NCI-H774 (cell line): ENCODE measurements at regions not wholly inside any gene's neighbourhood (a gene's known extent, or its start where the extent isn't known, plus 50 kb on each side); places are given as distances from the start of the nearest gene placed in this dataset.

Experiments
- DNase-seq: peaks from one replicate; lab custom pipeline; 2025; lab: John Stamatoyannopoulos, UW

DNA sequence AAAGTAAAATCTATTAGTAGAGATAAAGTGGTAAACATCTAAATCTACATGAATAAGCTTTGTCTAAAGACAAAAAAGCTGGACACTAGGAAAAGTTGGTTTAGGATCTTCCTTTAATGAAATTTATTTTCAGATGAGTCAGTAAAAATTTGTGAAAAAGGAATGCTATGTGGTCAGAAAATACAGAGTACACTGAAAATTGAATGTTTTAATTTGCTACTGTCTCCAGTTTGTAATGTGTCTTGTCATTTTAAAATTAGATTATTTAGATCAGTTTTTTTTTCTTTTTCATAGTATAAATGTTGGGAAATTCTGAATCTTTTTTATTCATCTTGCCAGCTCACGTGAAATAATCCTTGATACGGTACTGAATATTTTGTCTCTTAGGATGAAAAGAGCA is 56.9 kb downstream of the SLITRK6 start:
- no peak for DNase-seq

DNA sequence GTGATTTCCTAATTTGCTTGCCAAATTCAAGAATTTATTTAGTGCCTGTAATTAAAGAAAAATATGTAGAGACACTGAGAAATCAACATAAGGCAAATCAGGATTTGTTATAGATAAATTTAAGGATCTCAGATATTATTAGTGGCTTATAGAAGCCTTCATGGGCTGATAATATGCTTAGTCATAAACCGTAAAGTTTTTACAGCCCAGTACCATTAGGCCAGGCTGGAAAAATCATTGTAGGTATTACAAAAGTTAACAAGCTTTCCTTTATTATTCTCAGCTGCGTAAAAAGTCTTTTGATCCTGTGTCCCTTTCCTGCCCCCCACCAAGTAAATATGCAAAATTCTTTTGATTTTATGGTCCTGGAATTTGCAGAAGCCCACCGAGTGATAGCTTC is 58.2 kb downstream of the SLITRK6 start:
- DNase-seq, result no peak

DNA sequence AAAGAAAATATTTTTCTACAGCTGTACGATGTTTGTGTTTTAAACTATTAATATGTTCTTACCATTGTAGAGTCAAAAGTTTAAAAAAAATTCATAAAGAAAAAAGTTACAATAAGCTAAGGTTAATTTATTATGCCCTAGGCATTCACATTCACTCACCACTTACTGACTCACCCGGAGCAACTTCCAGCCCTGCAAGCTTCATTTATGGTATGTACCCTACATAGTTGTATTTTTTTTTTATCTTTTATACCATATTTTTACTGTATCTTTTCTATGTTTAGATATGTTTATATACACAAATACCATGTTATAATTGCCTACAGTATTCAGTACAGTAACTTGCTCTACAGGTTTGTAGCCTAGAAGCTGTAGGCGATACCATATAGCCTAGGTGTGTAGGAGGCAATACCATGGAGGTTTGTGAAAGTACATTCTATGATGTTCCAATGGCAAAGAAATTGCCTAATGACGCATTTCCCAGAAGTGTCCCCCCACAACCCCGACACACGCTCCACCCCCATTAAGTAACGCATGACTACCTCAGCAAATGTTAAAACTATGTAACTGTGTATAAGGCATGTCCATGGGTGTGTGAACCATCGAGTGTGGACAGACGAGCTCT is 60.4 kb downstream of the SLITRK6 start:
- DNase-seq, result no peak

DNA sequence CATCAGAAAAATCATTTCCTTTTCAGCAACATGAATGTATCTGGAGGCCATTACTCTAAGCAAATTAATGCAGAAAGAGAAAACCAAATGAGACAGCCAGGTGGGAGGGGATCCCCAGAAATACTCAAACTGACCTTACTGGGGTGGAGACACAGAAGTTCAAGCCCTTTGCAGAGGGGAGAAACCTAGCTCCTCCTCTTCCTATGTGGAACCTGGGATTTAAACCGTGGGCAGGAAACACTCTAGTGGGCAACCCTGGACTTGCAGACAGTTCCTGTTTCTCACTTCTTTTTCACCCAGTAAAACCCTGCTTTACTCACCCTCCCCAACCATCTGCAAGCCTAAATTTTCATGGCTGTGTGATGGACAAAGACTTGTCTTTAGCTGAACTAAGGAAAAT is 61.3 kb downstream of the SLITRK6 start:
- no peak for DNase-seq

DNA sequence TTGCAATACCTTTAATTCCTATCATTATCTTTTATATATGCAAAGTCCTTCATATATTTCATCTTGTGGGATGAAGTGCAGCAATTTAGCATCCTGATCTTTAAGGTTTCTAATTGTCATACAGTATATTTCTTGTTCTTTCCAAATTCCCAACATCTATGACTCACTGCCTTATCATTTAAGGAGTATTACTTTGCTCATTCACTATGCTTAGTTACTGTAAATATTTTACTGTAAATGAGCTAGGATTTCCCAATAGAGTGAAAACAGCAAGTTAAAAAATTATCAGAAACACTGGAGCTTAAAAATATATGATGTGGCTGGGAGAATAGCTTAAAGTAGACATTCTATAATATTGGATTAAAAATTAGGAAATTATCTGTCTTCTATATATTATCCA is 69.9 kb downstream of the SLITRK6 start:
- DNase-seq, result no peak

DNA sequence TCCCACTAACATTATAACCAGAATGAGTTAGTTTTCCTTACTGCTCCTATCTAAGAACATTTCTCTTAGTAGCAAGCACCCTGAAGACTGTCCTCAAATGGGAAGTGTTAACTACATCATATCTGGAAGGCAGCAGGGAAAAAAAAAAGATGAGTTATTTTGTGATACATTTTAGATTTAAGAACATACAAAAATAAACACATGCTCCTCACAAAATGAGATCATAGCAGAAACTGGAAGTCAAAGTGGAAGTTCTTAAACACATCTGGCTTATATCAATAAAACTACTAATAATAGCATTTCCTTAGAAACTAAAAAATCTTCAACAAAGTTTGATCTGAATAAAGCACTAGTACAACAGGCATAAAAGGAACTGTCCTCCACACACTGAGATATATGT is 70.4 kb downstream of the SLITRK6 start:
- DNase-seq, result no peak

DNA sequence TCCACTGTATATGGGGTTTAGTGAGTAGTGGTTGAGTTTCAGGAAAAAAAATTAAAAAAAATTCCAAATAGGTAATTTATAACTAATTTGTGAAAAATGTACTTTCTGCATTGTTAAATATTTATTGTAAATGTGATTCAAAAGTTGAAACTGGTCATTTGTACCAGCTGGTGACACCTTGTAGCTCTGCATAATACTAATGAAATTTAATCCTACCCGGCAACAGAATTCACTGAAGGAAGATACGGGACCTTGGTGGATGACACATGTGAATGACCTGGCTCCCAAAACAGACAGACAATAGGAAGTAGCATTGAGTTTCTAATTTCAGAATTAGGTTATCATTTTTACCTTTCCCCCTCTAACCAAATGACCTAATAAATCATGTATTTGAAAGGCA is 73.8 kb downstream of the SLITRK6 start:
- DNase-seq, result peak; percentile 19

DNA sequence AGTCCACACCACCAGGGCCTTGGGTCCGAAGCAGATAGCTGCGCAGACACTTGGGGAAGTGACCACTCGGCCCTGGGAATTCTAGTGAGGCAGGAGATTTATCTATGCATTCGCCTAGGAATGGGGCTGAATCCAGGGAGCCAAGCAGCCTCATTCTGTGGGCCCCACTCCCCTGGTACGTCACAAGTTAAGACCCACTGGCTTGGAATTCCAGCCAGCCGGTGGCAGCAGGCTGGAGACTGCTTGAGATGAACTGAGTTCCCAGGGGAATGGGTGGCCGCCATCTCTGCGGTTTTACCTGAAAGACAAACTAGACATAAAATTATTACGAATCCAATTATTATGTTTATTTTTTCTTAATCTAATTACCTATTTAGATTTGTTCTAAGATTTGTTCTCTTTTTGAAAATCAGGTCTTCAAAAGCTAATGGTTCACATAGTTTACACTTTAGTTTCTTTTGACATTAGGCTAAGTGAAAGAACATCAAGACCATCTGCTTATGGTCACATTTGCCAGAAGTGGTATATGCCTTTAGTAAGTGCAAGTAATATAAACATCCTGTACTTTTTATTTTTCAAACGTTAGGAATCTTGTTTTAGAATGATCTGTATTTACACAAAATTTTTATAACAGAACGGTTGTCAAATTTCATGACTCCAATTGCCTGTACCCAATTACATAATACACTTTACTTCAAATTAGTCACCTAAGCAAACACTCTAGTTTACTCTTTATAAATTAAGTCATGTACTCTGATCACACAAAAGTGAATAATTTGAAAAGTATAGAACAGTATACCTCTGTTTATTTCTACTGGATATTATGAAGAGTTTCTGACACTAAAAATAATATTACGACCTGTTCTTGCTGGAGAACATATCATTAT is 74.4 kb downstream of the SLITRK6 start:
- DNase-seq, result peak; percentile 27

DNA sequence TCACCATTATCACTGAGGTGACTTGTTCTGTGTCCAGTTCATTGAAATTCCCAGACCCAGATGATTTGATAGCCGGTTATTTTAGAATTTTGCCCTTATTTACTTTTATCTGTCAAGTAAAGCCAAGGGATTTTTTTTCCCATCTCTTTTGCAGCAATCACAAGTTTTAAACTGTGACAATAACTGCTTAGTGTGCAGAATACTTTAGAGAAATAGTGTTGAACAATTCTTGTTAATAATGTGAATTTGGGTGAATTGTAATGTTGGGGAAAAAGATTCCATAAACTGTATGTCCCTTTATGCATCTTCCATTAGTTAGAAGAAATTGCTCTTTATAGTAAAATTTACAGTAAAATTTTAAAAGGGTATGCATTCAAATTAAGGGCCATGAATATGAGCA is 79.5 kb downstream of the SLITRK6 start:
- no peak for DNase-seq

DNA sequence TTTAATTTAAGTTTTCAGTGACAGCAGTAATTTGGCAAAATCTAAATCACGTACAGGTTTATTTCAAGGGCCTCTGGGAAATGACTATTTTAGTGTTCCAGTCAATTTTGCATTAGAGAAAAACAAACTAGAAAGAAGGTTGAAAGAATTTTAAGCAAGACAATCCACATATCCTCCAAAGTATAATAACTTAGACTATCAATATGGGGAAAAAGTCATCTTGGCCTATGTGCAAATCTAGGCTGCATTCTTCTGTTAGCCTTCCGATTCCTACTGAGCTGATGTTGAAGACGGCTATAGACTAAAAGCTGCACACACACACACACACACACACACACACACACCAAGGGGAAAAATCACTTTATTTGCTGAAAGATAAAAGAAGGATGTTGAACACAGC is 81.3 kb downstream of the SLITRK6 start:
- DNase-seq, result no peak

DNA sequence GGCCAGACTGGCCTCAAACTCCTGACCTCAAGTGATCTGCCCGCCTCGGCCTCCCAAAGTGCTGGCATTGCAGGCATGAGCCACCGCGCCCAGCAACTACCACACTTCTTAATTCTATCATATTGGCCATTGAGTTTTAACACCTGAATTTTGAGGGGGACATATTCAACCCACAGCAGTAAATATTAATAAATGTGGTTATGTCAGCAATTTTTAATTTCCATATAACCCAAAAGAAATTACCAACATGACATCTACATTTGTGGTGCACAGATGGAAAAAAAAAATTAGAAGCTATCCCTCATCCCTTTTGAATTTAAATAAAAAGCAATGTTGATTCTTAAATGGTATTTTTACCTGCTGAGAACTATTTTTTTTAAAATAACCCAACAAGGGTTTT is 88.7 kb downstream of the SLITRK6 start:
- DNase-seq, result no peak

DNA sequence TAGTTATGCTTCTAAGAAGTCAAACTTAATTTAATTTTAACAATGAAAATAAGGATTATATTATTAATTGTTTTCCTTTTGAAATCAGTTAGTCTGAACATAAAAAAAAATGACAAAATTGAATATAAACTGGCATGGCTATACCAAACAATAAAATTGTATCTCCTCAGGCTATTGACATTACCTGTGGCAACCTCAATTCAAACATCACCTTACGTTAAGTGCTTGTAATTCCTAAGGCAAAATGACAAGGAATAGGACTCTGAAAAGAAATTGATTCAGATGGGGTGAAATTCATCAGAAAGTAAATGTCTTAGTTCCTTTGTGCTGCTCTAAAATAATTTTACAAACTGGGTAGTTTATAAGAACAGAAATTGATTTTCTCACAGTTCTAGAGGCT is 89.5 kb downstream of the SLITRK6 start:
- DNase-seq, result no peak

DNA sequence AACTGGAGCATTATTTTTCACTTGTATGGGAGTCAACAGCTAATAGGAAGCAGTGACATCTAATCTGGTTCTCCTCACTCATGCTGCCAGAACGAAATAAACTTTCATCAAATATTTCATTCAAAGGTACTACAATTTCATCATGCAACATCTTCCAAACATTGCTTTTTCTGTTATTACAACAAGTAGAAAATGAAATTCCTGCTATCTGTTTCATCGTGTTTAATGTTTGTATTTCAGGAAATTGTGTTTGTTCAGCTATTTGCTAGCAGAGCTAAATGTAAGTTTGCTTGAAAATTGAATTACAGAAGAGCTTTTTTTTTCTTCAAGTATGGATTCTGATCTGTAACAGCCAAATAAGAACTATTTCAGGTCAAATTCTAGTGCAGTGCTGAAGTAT is 90.1 kb downstream of the SLITRK6 start:
- no peak for DNase-seq

DNA sequence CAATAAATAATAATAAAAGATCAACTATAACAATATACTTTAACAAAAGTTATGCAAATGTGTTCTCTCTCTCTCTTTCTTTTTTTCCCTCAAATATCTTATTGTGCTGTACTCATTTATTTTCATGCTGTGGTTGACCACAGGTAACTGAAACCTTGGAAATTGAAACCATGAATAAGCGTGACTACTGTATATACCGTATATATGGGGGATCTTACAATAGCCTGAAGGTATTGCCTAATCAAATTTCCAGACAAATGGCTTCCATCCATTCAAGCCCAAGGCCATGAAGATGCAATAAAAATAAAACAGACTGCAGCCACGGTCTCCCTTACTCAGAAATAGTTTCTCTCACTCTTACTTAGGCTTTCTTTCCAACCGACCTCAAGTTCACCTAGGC is 98.3 kb downstream of the SLITRK6 start:
- no peak for DNase-seq

DNA sequence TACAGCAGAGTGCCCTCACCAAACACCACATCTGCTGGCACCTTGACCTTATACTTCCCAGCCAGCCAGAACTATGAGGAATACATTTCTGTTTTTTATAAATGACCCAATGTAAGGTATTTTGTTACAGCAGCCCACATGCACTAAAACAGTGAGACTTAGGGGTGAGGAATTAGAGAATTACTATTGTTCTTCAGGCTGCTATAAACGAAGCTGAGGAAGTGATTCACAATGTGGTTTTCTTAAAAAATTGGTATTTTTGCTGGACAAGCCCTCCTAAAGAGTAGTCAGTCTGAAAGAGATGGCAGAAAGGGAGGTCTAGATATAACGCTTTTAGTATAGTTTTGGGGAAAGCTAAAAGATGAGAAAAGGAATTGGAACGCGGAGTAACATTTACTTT is 101.0 kb downstream of the SLITRK6 start:
- DNase-seq, result no peak

DNA sequence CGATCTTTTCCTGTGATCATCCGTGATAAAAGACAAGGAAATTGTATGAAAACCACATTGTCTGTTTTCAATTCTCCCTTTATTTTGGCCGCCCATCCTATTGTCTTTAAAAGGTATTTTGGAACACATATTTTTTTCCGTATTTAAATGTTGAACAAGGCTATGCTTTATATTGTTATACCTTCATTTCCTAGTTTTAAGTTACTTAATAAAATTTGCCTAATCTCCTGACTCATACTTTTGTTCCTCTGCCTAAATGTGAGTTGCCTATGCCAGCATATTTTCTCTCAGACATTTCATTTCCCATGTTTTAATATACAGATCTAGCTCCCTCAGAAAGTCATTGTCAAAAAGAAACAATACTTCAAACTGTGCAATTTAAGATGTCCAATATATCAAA is 104.2 kb downstream of the SLITRK6 start:
- no peak for DNase-seq

DNA sequence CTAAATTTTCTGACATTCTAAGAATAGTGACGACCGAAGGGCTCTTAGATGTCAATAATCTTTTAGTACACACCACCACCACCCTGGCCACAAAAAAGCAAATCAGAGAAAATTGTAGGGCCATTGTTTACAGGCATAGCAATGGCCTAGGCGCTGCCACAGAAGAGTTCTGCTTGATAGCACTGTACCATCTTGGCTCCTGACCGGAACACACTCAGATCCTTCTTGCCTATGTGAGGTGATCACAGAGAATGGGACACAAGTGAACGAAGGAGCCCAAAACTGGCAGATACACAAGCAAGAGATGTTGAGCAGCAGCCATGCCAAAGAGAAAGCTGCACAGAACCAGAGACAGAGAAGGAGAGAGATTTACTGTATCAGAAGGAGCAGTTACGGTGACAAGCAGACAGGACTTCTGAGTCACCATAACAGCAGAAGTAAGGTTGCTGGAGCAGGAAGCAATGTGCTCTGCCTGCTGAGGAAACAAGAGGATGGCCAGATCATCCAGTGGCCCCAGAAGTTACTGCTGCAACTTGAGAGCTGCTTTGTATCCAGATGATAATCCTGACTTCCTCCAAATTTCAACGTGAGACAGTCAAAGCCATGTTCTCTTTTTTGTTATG is 105.2 kb downstream of the SLITRK6 start:
- no peak for DNase-seq

DNA sequence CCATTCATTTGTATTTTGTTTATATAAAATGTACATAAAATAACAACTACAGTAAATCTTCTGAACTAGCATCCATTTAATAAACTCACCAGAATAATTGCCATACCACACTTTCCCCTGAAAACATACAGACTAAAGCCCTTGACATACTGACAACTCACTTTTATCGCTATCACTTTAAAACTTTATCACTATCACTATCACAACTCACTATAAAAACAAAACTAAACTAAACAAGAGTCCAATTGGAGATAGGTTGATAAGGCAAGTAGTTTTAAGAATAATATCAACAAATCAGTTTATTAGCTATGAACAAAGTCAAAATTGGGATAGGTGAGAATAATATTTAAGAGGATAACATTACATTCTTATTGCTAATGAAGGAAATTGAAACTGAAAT is 108.9 kb downstream of the SLITRK6 start:
- DNase-seq, result no peak

DNA sequence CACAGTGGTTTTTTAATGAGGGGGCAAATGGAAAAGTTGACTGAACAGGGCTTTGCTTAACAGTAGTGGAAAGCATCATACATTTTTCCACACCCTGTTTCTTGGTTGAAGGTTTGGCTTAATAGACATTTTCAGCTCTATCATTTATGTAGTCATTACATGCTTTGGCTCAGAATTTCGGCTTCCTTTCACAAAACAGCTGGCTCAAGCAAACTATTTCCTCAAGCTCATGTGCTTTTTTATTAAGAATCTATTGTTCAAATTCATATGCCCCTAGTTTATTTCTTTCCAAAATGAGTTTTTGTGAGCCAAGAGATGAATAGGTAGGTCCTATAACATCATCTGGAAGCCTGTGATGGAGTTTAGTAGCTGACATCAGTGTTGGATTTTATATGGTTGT is 113.8 kb downstream of the SLITRK6 start:
- no peak for DNase-seq

DNA sequence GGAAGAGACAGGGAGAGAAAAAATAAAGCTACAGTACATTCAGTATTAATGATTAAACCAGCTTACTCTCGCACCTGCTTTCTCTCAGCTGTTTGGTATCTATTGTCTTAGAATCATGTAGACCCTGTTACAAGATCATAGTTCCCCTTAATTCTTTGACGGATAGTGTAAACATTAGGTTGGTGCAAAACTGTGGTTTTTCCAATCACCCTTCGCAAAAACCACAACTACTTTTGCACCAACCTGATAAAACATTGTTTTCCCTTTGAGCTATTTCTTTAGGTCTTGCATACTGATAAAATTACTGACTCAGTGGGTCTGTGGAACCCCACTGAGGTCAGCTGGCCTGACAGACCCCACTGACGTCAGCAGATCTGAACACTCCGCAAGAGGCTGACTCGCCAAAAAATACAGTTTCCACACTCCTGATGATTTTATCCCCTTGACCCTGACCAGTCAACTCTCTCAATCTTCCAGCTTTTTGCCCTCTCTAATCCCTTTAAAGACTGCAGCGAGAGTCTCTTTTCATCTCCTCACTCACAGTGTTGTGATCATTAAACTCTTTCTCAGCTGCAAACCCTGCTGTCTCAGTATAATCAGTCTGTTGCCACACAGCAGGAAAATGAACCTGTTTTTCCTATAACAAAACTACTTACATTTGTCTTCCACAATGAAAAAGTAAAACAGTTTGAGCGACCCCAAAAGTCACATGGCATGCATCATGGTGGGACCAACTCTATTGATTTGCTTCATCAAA is 123.9 kb downstream of the SLITRK6 start:
- no peak for DNase-seq

DNA sequence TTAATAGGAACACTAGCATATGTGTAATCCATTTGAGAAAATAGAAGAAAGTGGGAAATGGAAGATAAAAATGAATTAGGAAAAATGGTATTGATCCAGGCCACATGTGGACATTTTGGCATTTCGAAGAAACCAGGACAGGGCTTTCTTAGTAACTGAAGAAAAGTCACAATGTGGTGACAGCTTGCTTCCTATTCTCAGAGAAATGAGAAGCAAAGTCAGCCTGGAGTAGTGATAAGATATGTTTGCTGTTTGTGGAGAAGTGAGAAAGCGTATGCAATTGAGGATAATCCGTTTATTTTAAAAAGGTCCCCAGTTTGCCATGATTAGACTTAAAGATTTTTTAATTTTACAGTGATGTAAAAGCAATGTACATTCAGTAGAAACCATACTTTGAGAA is 127.9 kb downstream of the SLITRK6 start:
- DNase-seq, result no peak

DNA sequence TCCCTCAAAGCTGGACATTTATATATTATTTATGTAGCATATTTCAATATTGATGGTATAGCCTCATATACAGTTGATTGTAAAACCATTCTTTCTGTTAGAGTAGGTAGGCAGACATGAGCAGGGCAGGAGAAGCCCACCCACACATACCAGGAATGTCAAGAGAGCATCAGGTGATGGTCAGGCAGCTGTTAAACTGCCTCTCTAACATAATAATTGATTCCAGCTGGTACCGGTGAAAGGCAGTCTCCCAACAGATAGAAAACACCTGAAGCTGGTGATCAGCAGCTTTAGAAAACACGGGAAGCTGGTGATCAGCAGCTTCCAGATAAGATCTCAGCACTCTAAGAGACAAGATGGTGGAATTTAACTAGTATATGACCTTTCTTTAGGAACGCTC is 132.9 kb downstream of the SLITRK6 start:
- no peak for DNase-seq

DNA sequence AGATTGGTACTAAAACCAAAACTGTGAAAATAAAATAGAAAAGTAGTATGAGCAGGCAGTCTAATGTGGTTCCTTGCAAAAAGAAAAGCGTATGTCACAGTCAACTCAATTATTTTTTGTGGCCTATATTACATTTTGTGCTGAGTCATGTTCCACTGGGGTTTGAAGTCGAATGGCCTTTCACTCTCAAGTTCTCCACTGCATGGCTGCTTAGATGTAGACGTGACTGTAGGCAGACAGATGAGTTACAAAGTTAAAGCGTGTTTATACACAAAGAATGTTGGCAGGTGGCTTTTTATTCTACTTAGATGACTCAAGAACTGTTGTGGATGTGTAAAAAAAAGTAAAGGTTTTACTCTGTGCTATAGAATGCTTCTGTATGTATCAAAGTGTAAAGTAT is 133.9 kb downstream of the SLITRK6 start:
- no peak for DNase-seq
